ENCODE measurements at regions not wholly inside any gene's neighbourhood (a gene's known extent, or its start where the extent isn't known, plus 50 kb on each side); places are given as distances from the start of the nearest gene placed in this dataset.

- peak; percentile 18 for DNase-seq
Measured at GRCh38 chr1:239436286-239436685, 49.9 kb downstream of the CHRM3 start.

GRCh38 chr1:239437822-239438221 is 51.5 kb downstream of the CHRM3 start:
- no peak for DNase-seq

GRCh38 chr1:239438891-239439290 is 52.5 kb downstream of the CHRM3 start:
- no peak for DNase-seq

GRCh38 chr1:239443361-239443760 is 57.0 kb downstream of the CHRM3 start:
- DNase-seq: no peak

- DNase-seq: no peak
Measured at GRCh38 chr1:239446611-239447010, 60.2 kb downstream of the CHRM3 start.

- no peak for DNase-seq
Measured at GRCh38 chr1:239448911-239449310, 62.5 kb downstream of the CHRM3 start.

GRCh38 chr1:239455743-239456142 is 69.4 kb downstream of the CHRM3 start:
- DNase-seq: no peak

- no peak for DNase-seq
Measured at GRCh38 chr1:239456788-239457187, 70.4 kb downstream of the CHRM3 start.

- no peak for DNase-seq
Measured at GRCh38 chr1:239457491-239458143, 71.2 kb downstream of the CHRM3 start.

- DNase-seq: no peak
Measured at GRCh38 chr1:239458144-239458500, 71.8 kb downstream of the CHRM3 start.

GRCh38 chr1:239467730-239468129 is 81.4 kb downstream of the CHRM3 start:
- no peak for DNase-seq

GRCh38 chr1:239478069-239478468 is 91.7 kb downstream of the CHRM3 start:
- no peak for DNase-seq

GRCh38 chr1:239483391-239483790 is 97.0 kb downstream of the CHRM3 start:
- DNase-seq: peak; percentile 77

GRCh38 chr1:239493811-239494414 is 107.5 kb downstream of the CHRM3 start:
- DNase-seq: no peak

- DNase-seq: no peak
Measured at GRCh38 chr1:239505094-239505493, 118.7 kb downstream of the CHRM3 start.

GRCh38 chr1:239507826-239508225 is 121.5 kb downstream of the CHRM3 start:
- no peak for DNase-seq

- DNase-seq: no peak
Measured at GRCh38 chr1:239511875-239512274, 125.5 kb downstream of the CHRM3 start.

- peak; percentile 38 for DNase-seq
Measured at GRCh38 chr1:239516579-239516978, 130.2 kb downstream of the CHRM3 start.

GRCh38 chr1:239526391-239526790 is 140.0 kb downstream of the CHRM3 start:
- no peak for DNase-seq

- DNase-seq: no peak
Measured at GRCh38 chr1:239527051-239527693, 140.8 kb downstream of the CHRM3 start.

- no peak for DNase-seq
Measured at GRCh38 chr1:239536165-239536849, 149.9 kb downstream of the CHRM3 start.

- no peak for DNase-seq
Measured at GRCh38 chr1:239537795-239538194, 151.4 kb downstream of the CHRM3 start.

GRCh38 chr1:239538239-239538988 is 152.0 kb downstream of the CHRM3 start:
- peak; percentile 15 for DNase-seq

Measured in eye (tissue), 1 donor.